ENCODE measurements at regions not wholly inside any gene's neighbourhood (a gene's known extent, or its start where the extent isn't known, plus 50 kb on each side); places are given as distances from the start of the nearest gene placed in this dataset.

DNA sequence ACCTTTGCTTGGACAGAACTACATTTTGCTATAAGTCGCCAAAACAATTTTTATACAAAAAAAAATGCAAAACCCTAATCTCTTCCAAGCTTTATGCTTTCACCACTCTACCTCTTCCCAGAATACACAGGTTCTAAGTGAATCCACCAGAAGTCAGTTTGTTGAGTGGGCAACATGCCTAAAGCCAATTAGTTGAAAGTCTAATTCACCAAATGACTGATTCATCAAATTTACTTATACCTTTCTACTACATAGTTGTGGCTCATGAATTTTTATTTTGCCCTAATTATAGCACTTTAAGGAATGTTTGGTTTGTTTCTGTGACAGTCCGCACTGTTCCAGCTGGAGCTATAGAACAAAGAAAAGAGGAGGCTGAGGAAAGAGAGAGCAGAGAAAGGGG lies 265.9 kb upstream of the TGFBR2 start:
- Histone ChIP-seq H2AFZ (no peak overlapping the region), H3K36me3 (ENCODE audit: insufficient read depth) (no peaks in the 10 kb centered on the region), H3K27me3 (ENCODE audit: insufficient read depth) (no peaks in the 10 kb centered on the region), H3K79me2 (replicated peaks; ENCODE audit: insufficient read depth) (no peaks in the 10 kb centered on the region), H3K4me1 (ENCODE audit: insufficient read depth) (no peaks in the 10 kb centered on the region), H3F3A (replicated peaks; ENCODE audit: low read depth) (no peaks in the 10 kb centered on the region), H4K20me1 (replicated peaks; ENCODE audit: insufficient read depth) (no peaks in the 10 kb centered on the region), H3K27ac (ENCODE audit: low read depth) (no peak overlapping the region), H3K9me2 (ENCODE audit: insufficient read depth) (no peaks in the 10 kb centered on the region), H3K4me2 (no peak overlapping the region), H3K4me3 (no peak overlapping the region)
- Mint-ChIP-seq H3K9me3 (peaks cover 5% of the 10 kb centered on the region; the same call in 2 of the 3 replicates), H3K4me3 (no peak overlapping the region), H3K27me3 (ENCODE audit: insufficient read depth, low read depth, poor library complexity) (no peaks in the 10 kb centered on the region), H3K4me1 (peaks cover 2% of the 10 kb centered on the region; the same call in 2 of the 3 replicates), H3K27ac (no peak overlapping the region), H3K36me3 (ENCODE audit: low read depth) (peaks cover 2% of the 10 kb centered on the region; the same call in 1 of the 3 replicates)
- TF ChIP-seq ETS1 (IDR thresholded peaks at IDR 0.05) (no peak), EZH2phosphoT487 (IDR thresholded peaks at IDR 0.05; ENCODE audit: unreplicated experiment) (no peak), JUNB (IDR thresholded peaks at IDR 0.05; ENCODE audit: unreplicated experiment) (no peak), ZNF114 (CRISPR knock-in tag; IDR thresholded peaks at IDR 0.05) (no peak), CREB1 (CRISPR knock-in tag; IDR thresholded peaks at IDR 0.05; ENCODE audit: low read depth) (no peak), REST (IDR thresholded peaks at IDR 0.05; ENCODE audit: unreplicated experiment) (no peak), EZH2 (IDR thresholded peaks at IDR 0.05; ENCODE audit: low read depth, unreplicated experiment) (no peak)
- no peak for DNase-seq (ENCODE audit: low spot score)
- no peak for ATAC-seq

DNA sequence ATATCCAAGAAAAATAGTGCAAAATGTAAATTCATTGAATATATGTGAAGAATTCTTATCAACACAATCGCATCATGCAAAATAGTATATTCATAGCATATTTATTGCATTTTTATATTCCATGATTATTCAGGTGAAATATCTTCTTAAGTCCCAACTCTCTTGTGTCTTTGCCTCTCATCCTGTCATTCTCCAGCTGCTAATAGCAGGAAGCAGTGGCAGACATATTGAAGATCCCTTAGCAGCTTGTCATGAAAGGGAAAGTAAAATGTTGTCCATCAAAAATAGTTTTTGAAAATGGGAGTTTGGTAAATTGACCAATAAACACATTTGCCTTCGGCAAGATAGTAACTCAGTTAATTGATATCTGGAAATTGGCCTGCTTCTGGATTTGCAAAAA lies 265.3 kb upstream of the TGFBR2 start:
- H3K4me1 ChIP-seq (ENCODE audit: insufficient read depth), result no peaks in the 10 kb centered on the region
- ATAC-seq (no peak), DNase-seq (ENCODE audit: low spot score) (no peak)
- no peak overlapping the region for H3K27ac Mint-ChIP-seq
- H4K20me1 ChIP-seq (replicated peaks; ENCODE audit: insufficient read depth), result no peaks in the 10 kb centered on the region
- H3K27me3 ChIP-seq (ENCODE audit: insufficient read depth), result no peaks in the 10 kb centered on the region
- H3K4me3 ChIP-seq, result no peak overlapping the region
- H3K27me3 Mint-ChIP-seq (ENCODE audit: insufficient read depth, low read depth, poor library complexity), result no peaks in the 10 kb centered on the region
- H3K27ac ChIP-seq (ENCODE audit: low read depth), result no peak overlapping the region
- no peaks in the 10 kb centered on the region for H3F3A ChIP-seq (replicated peaks; ENCODE audit: low read depth)
- H3K4me1 Mint-ChIP-seq, result peaks cover 5% of the 10 kb centered on the region; the same call in 2 of the 3 replicates
- no peaks in the 10 kb centered on the region for H3K9me2 ChIP-seq (ENCODE audit: insufficient read depth)
- H3K4me2 ChIP-seq, result no peak overlapping the region
- H3K4me3 Mint-ChIP-seq, result no peak overlapping the region
- H3K9me3 Mint-ChIP-seq, result peaks cover 5% of the 10 kb centered on the region; the same call in 2 of the 3 replicates
- peaks cover 2% of the 10 kb centered on the region; the same call in 1 of the 3 replicates for H3K36me3 Mint-ChIP-seq (ENCODE audit: low read depth)
- H2AFZ ChIP-seq, result no peak overlapping the region
- H3K79me2 ChIP-seq (replicated peaks; ENCODE audit: insufficient read depth), result no peaks in the 10 kb centered on the region
- no peaks in the 10 kb centered on the region for H3K36me3 ChIP-seq (ENCODE audit: insufficient read depth)
- TF ChIP-seq ZNF331 (CRISPR knock-in tag; IDR thresholded peaks at IDR 0.05; ENCODE audit: low read depth), result no peak
- no peak for TF ChIP-seq ZNF114 (CRISPR knock-in tag; IDR thresholded peaks at IDR 0.05)
- no peak for TF ChIP-seq EZH2phosphoT487 (IDR thresholded peaks at IDR 0.05; ENCODE audit: unreplicated experiment)
- no peak for TF ChIP-seq CREB1 (CRISPR knock-in tag; IDR thresholded peaks at IDR 0.05; ENCODE audit: low read depth)
- no peak for TF ChIP-seq ETS1 (IDR thresholded peaks at IDR 0.05)
- TF ChIP-seq REST (IDR thresholded peaks at IDR 0.05; ENCODE audit: unreplicated experiment), result no peak
- TF ChIP-seq CTCF (conservative IDR thresholded peaks at IDR 0.05; ENCODE audit: low read depth in 2 of 2), result no peak
- TF ChIP-seq EZH2 (IDR thresholded peaks at IDR 0.05; ENCODE audit: low read depth, unreplicated experiment), result no peak
- TF ChIP-seq POLR2AphosphoS5 (IDR thresholded peaks at IDR 0.05; ENCODE audit: low read depth), result no peak
- TF ChIP-seq JUNB (IDR thresholded peaks at IDR 0.05; ENCODE audit: unreplicated experiment), result no peak

All from GM23338 (cell line).